ENCODE measurements at regions not wholly inside any gene's neighbourhood (a gene's known extent, or its start where the extent isn't known, plus 50 kb on each side); places are given as distances from the start of the nearest gene placed in this dataset.

DNA sequence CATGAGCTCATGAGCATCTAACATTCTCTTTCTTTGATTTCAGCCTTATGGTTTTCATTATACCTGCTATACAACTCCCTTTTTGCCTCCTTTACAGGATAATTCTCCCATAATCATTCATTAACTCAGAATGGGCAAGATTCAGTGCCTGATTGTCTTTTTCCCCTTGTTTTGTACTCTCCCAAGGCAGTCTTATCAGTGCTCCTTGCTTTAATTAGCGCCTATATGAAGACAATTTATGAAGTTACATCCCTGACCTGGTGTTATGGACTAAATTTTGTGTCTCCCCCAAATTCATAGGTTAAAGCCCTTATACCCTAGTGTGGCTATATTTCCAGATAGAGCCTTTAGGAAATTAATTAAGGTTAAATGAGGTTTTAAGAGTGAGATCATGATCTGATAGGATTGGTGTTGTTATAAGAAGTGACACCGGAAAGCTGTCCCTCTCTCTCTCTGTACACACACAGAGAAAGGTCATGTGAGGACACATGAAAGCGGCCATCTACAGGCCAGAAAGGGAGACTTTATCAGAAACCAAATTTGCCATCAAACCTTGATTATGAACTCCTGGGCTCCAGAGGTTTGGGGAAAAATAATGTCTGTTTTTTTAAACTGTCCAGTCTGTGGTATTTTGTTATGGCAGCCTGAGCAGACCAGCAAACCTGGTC lies 185.8 kb upstream of the CHODL start:
- TF ChIP-seq, protein P1, sequence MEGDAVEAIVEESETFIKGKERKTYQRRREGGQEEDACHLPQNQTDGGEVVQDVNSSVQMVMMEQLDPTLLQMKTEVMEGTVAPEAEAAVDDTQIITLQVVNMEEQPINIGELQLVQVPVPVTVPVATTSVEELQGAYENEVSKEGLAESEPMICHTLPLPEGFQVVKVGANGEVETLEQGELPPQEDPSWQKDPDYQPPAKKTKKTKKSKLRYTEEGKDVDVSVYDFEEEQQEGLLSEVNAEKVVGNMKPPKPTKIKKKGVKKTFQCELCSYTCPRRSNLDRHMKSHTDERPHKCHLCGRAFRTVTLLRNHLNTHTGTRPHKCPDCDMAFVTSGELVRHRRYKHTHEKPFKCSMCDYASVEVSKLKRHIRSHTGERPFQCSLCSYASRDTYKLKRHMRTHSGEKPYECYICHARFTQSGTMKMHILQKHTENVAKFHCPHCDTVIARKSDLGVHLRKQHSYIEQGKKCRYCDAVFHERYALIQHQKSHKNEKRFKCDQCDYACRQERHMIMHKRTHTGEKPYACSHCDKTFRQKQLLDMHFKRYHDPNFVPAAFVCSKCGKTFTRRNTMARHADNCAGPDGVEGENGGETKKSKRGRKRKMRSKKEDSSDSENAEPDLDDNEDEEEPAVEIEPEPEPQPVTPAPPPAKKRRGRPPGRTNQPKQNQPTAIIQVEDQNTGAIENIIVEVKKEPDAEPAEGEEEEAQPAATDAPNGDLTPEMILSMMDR (IDR thresholded peaks at IDR 0.05; ENCODE audit: low read depth, low read length) = no peak
- TF ChIP-seq EZH2phosphoT487 (IDR thresholded peaks at IDR 0.05; ENCODE audit: low read depth) = no peak
